Neural progenitor cell (in vitro differentiated cells): ENCODE measurements at regions not wholly inside any gene's neighbourhood (a gene's known extent, or its start where the extent isn't known, plus 50 kb on each side); places are given as distances from the start of the nearest gene placed in this dataset.

Source experiments
- DNase-seq: peaks from one replicate; pipeline ENCODE4 v3.0.0-alpha.2; 2016; ENCODE audit warnings: low spot score
- H2AFZ ChIP-seq: fragments of 200-600 bp; sonication (generic); replicated peaks from 2 replicates; pipeline ENCODE4 v1.6.1; 2016; ENCODE audit warnings: antibody characterized with exemption
- H3F3A ChIP-seq: fragments of 200-600 bp; sonication (generic); 2 replicates; pipeline ENCODE4 v1.6.1; 2016; ENCODE audit warnings: antibody characterized with exemption, low read depth
- H3K27ac ChIP-seq: fragments of 200-600 bp; sonication (generic); 2 replicates; pipeline ENCODE4 v1.5.1; 2016; ENCODE audit warnings: mild to moderate bottlenecking
- H3K27me3 ChIP-seq: fragments of 200-600 bp; sonication (generic); 2 replicates; pipeline ENCODE4 v1.6.1; 2016; ENCODE audit warnings: mild to moderate bottlenecking, moderate library complexity
- H3K36me3 ChIP-seq: fragments of 200-600 bp; sonication (generic); 2 replicates; pipeline ENCODE4 v1.5.1; 2016
- H3K4me1 ChIP-seq: fragments of 200-600 bp; sonication (generic); 2 replicates; pipeline ENCODE4 v1.6.1; 2016; ENCODE audit warnings: mixed run types
- H3K4me2 ChIP-seq: fragments of 200-600 bp; sonication (generic); 2 replicates; pipeline ENCODE4 v1.6.1; 2016
- H3K4me3 ChIP-seq: fragments of 200-600 bp; sonication (generic); 2 replicates; pipeline ENCODE4 v1.5.1; 2016
- H3K79me2 ChIP-seq: fragments of 200-600 bp; sonication (generic); 2 replicates; pipeline ENCODE4 v1.6.1; 2016; ENCODE audit warnings: low read depth
- H3K9ac ChIP-seq: fragments of 200-600 bp; sonication (generic); 2 replicates; pipeline ENCODE4 v1.6.1; 2016
- H3K9me3 ChIP-seq: fragments of 200-600 bp; sonication (generic); 2 replicates; pipeline ENCODE4 v1.5.1; 2016; ENCODE audit warnings: low read depth
- H4K20me1 ChIP-seq: fragments of 200-600 bp; sonication (generic); 2 replicates; pipeline ENCODE4 v1.6.1; 2016; ENCODE audit warnings: low read depth
- H3K27ac Mint-ChIP-seq: 3 replicates; pipeline ENCODE4 v1.8.0; 2021; ENCODE audit warnings: mixed read lengths
- H3K27me3 Mint-ChIP-seq: 2 replicates; pipeline ENCODE4 v1.8.0; 2022; ENCODE audit warnings: low read depth, mild to moderate bottlenecking, inconsistent platforms, moderate library complexity, mixed read lengths; ENCODE audit not compliant: insufficient read depth
- H3K36me3 Mint-ChIP-seq: 3 replicates; pipeline ENCODE4 v1.8.0; 2021; ENCODE audit warnings: mixed read lengths
- H3K4me1 Mint-ChIP-seq: 3 replicates; pipeline ENCODE4 v1.8.0; 2021; ENCODE audit warnings: mixed read lengths
- H3K4me3 Mint-ChIP-seq: 3 replicates; pipeline ENCODE4 v1.8.0; 2021; ENCODE audit warnings: mild to moderate bottlenecking, moderate library complexity, mixed read lengths
- H3K9me3 Mint-ChIP-seq: 3 replicates; pipeline ENCODE4 v1.8.0; 2020; ENCODE audit warnings: mixed read lengths
- EZH2 ChIP-seq: fragments of 200-600 bp; sonication (generic); IDR thresholded peaks from 2 replicates; pipeline ENCODE4 v1.6.1; 2017; ENCODE audit warnings: antibody characterized with exemption, mild to moderate bottlenecking, moderate library complexity
- EZH2phosphoT487 ChIP-seq: fragments of 200-600 bp; sonication (generic); IDR thresholded peaks from 2 replicates; pipeline ENCODE4 v1.6.1; 2017; ENCODE audit warnings: antibody characterized with exemption
- TF ChIP-seq, protein P1 (sequence below): fragments of 200-600 bp; sonication (generic); IDR thresholded peaks from 2 replicates; pipeline ENCODE4 v1.5.1; 2017; ENCODE audit warnings: antibody characterized with exemption, mild to moderate bottlenecking

DNA sequence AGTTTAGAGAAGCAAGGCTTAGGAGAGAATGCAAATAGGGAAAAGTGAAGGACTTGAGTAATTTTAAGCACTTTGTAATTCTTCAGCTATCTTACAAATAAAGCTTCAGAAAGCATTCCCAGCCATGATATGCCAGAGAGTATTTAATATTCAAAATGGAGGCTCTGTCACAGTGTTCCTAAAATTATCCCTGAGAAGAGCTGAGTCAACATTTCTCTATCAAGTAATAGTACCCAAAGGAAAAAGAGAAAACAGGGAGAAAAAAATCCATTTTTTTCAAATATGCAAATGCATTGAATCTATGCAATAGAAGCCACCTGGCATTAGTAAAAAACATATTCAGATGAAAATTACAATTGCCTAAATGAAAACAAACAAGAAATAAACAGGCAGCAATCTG is 392.6 kb upstream of the FAM174A start:
- Mint-ChIP-seq H3K4me3 (no peak overlapping the region), H3K4me1 (no peaks in the 10 kb centered on the region), H3K9me3 (no peaks in the 10 kb centered on the region), H3K27ac (no peak overlapping the region), H3K27me3 (no peaks in the 10 kb centered on the region), H3K36me3 (no peaks in the 10 kb centered on the region)
- no peak for DNase-seq
- H3K36me3 ChIP-seq: no peaks in the 10 kb centered on the region
- H3K79me2 ChIP-seq: no peaks in the 10 kb centered on the region
- H3K4me3 ChIP-seq: no peak overlapping the region
- H3K9me3 ChIP-seq: no peaks in the 10 kb centered on the region
- no peak overlapping the region for H3K4me2 ChIP-seq
- no peaks in the 10 kb centered on the region for H3K4me1 ChIP-seq
- H3F3A ChIP-seq: no peaks in the 10 kb centered on the region
- TF ChIP-seq, protein P1, sequence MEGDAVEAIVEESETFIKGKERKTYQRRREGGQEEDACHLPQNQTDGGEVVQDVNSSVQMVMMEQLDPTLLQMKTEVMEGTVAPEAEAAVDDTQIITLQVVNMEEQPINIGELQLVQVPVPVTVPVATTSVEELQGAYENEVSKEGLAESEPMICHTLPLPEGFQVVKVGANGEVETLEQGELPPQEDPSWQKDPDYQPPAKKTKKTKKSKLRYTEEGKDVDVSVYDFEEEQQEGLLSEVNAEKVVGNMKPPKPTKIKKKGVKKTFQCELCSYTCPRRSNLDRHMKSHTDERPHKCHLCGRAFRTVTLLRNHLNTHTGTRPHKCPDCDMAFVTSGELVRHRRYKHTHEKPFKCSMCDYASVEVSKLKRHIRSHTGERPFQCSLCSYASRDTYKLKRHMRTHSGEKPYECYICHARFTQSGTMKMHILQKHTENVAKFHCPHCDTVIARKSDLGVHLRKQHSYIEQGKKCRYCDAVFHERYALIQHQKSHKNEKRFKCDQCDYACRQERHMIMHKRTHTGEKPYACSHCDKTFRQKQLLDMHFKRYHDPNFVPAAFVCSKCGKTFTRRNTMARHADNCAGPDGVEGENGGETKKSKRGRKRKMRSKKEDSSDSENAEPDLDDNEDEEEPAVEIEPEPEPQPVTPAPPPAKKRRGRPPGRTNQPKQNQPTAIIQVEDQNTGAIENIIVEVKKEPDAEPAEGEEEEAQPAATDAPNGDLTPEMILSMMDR: no peak
- no peak for TF ChIP-seq EZH2phosphoT487
- no peak for TF ChIP-seq EZH2
- H3K27me3 ChIP-seq: no peaks in the 10 kb centered on the region
- H2AFZ ChIP-seq: no peak overlapping the region
- no peaks in the 10 kb centered on the region for H4K20me1 ChIP-seq
- no peak overlapping the region for H3K9ac ChIP-seq
- H3K27ac ChIP-seq: no peak overlapping the region

DNA sequence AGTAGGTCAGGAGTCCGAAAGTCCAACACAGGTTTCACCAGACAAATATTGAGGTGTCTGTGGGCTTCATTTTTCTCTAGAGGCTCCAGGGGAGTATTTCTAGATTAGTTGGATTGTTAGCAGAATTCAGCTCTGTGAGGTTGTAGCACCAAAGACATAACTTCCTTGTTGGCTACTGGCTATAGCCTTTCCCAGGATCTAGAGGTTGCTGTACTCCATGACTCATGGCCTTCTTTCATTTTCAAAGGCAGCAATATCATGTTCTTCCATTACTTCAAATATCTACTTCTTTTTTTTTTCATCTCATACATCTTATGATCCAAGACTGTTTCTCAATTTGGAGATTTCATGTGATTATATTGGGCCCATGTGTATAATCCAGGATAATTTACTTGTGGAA is 404.0 kb upstream of the FAM174A start:
- Mint-ChIP-seq H3K27me3 (no peaks in the 10 kb centered on the region), H3K9me3 (no peaks in the 10 kb centered on the region), H3K36me3 (no peaks in the 10 kb centered on the region), H3K4me1 (no peaks in the 10 kb centered on the region), H3K27ac (no peak overlapping the region), H3K4me3 (no peak overlapping the region)
- H3K4me2 ChIP-seq: no peak overlapping the region
- H3K36me3 ChIP-seq: no peaks in the 10 kb centered on the region
- no peaks in the 10 kb centered on the region for H3K79me2 ChIP-seq
- TF ChIP-seq, protein P1: no peak
- TF ChIP-seq EZH2phosphoT487 (no peak), EZH2 (no peak)
- no peaks in the 10 kb centered on the region for H3K4me1 ChIP-seq
- H3K27me3 ChIP-seq: no peaks in the 10 kb centered on the region
- no peaks in the 10 kb centered on the region for H3F3A ChIP-seq
- no peak for DNase-seq
- no peak overlapping the region for H3K27ac ChIP-seq
- H3K4me3 ChIP-seq: no peak overlapping the region
- no peak overlapping the region for H3K9ac ChIP-seq
- no peaks in the 10 kb centered on the region for H3K9me3 ChIP-seq
- H4K20me1 ChIP-seq: no peaks in the 10 kb centered on the region
- no peak overlapping the region for H2AFZ ChIP-seq

DNA sequence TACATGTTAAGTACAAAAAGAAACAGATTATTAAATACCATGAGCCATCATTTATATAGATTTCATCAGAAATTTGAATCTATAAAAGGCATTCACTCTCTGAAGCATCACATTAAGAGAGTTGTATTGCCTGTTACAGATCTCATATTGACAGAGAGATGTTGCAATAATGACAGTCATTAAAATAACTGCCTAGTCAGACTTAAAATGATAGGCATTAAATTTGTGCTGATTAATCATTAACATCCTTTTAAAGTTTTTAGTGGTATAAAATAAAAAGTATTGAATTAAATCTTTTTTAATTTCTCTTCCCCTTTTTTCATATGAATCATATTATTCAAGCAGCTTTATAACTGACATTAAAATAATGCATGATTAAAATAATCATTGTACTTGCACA is 404.9 kb upstream of the FAM174A start:
- no peak overlapping the region for H3K27ac Mint-ChIP-seq
- H3K4me3 Mint-ChIP-seq: no peak overlapping the region
- H3K36me3 ChIP-seq: no peaks in the 10 kb centered on the region
- H3K36me3 Mint-ChIP-seq: no peaks in the 10 kb centered on the region
- H3K27ac ChIP-seq: no peak overlapping the region
- no peak for DNase-seq
- no peaks in the 10 kb centered on the region for H3F3A ChIP-seq
- no peaks in the 10 kb centered on the region for H3K79me2 ChIP-seq
- TF ChIP-seq, protein P1: no peak
- TF ChIP-seq EZH2: no peak
- TF ChIP-seq EZH2phosphoT487: no peak
- H3K9me3 ChIP-seq: no peaks in the 10 kb centered on the region
- H3K4me1 Mint-ChIP-seq: peaks cover 5% of the 10 kb centered on the region
- H3K9ac ChIP-seq: no peak overlapping the region
- no peaks in the 10 kb centered on the region for H3K27me3 Mint-ChIP-seq
- H3K4me1 ChIP-seq: no peaks in the 10 kb centered on the region
- H4K20me1 ChIP-seq: no peaks in the 10 kb centered on the region
- H3K4me2 ChIP-seq: no peak overlapping the region
- no peak overlapping the region for H2AFZ ChIP-seq
- H3K4me3 ChIP-seq: no peak overlapping the region
- no peaks in the 10 kb centered on the region for H3K9me3 Mint-ChIP-seq
- H3K27me3 ChIP-seq: no peaks in the 10 kb centered on the region

DNA sequence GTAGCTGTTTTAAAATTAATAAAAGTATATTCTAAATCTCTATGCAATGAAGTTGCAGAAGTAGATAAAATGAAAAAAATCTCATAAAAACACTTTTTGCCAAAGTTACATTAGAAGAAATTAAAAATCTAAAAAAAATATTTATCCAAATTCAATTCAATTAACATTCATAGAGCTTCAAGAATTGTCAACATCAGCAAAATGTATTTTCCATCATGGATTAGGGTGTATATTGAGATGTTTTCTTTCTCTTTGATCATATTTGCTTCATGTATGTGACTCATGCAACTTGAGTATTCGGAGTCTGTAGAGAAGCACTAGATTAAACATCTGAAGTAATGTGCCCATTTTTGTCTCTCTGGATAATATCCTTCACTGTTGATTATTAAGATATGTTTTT is 415.3 kb upstream of the FAM174A start:
- Histone ChIP-seq H3K4me3 (no peak overlapping the region), H3K79me2 (no peaks in the 10 kb centered on the region), H3K27ac (no peak overlapping the region), H3K27me3 (no peaks in the 10 kb centered on the region), H3K4me2 (no peak overlapping the region), H2AFZ (no peak overlapping the region), H3K36me3 (no peaks in the 10 kb centered on the region), H3K9ac (no peak overlapping the region), H3K4me1 (peaks cover 5% of the 10 kb centered on the region), H3F3A (no peaks in the 10 kb centered on the region), H4K20me1 (no peaks in the 10 kb centered on the region), H3K9me3 (no peaks in the 10 kb centered on the region)
- DNase-seq: no peak
- Mint-ChIP-seq H3K4me1 (no peaks in the 10 kb centered on the region), H3K36me3 (no peaks in the 10 kb centered on the region), H3K27me3 (no peaks in the 10 kb centered on the region), H3K9me3 (no peaks in the 10 kb centered on the region), H3K27ac (no peak overlapping the region), H3K4me3 (no peak overlapping the region)
- TF ChIP-seq, protein P1: no peak
- no peak for TF ChIP-seq EZH2phosphoT487
- TF ChIP-seq EZH2: no peak
